Pons (tissue), 1 donor: ENCODE measurements at regions not wholly inside any gene's neighbourhood (a gene's known extent, or its start where the extent isn't known, plus 50 kb on each side); places are given as distances from the start of the nearest gene placed in this dataset.

Experiments used
- DNase-seq: peaks from one replicate; pipeline ENCODE4 v3.0.0-alpha.2; 2016; ENCODE audit warnings: low spot score

- no peak for DNase-seq
Measured at GRCh38 chr4:132860976-132861375, 288.1 kb upstream of the PCDH10 start.

GRCh38 chr4:132863619-132864018 lies 285.5 kb upstream of the PCDH10 start:
- DNase-seq, result no peak

GRCh38 chr4:132865458-132865857 lies 283.6 kb upstream of the PCDH10 start:
- no peak for DNase-seq

- no peak for DNase-seq
Measured at GRCh38 chr4:132865922-132866321, 283.2 kb upstream of the PCDH10 start.

- peak; percentile 4 for DNase-seq
Measured at GRCh38 chr4:132866616-132867015, 282.5 kb upstream of the PCDH10 start.

- DNase-seq, result no peak
Measured at GRCh38 chr4:132893787-132894186, 255.3 kb upstream of the PCDH10 start.

GRCh38 chr4:132901224-132901623 lies 247.9 kb upstream of the PCDH10 start:
- no peak for DNase-seq

- no peak for DNase-seq
Measured at GRCh38 chr4:132910229-132910748, 238.8 kb upstream of the PCDH10 start.

- no peak for DNase-seq
Measured at GRCh38 chr4:132918096-132918495, 231.0 kb upstream of the PCDH10 start.

GRCh38 chr4:132923516-132923915 lies 225.6 kb upstream of the PCDH10 start:
- DNase-seq, result no peak

GRCh38 chr4:132934911-132935310 lies 214.2 kb upstream of the PCDH10 start:
- no peak for DNase-seq

GRCh38 chr4:132955146-132955545 lies 193.9 kb upstream of the PCDH10 start:
- peak; percentile 94 for DNase-seq

- peak; percentile 98 for DNase-seq
Measured at GRCh38 chr4:132956962-132957361, 192.1 kb upstream of the PCDH10 start.

- no peak for DNase-seq
Measured at GRCh38 chr4:132958457-132959263, 190.4 kb upstream of the PCDH10 start.

- DNase-seq, result no peak
Measured at GRCh38 chr4:132981611-132982010, 167.5 kb upstream of the PCDH10 start.

GRCh38 chr4:132982151-132982550 lies 166.9 kb upstream of the PCDH10 start:
- no peak for DNase-seq

- no peak for DNase-seq
Measured at GRCh38 chr4:132991111-132991510, 158.0 kb upstream of the PCDH10 start.

GRCh38 chr4:132992686-132993085 lies 156.4 kb upstream of the PCDH10 start:
- DNase-seq, result peak; percentile 66

GRCh38 chr4:132998585-132999230 lies 150.4 kb upstream of the PCDH10 start:
- DNase-seq, result no peak

GRCh38 chr4:133000012-133000411 lies 149.1 kb upstream of the PCDH10 start:
- no peak for DNase-seq

GRCh38 chr4:133003169-133003568 lies 145.9 kb upstream of the PCDH10 start:
- no peak for DNase-seq

- peak; percentile 45 for DNase-seq
Measured at GRCh38 chr4:133014473-133015135, 134.5 kb upstream of the PCDH10 start.

- DNase-seq, result no peak
Measured at GRCh38 chr4:133045288-133045687, 103.8 kb upstream of the PCDH10 start.
